ENCODE measurements at regions not wholly inside any gene's neighbourhood (a gene's known extent, or its start where the extent isn't known, plus 50 kb on each side); places are given as distances from the start of the nearest gene placed in this dataset.

DNA sequence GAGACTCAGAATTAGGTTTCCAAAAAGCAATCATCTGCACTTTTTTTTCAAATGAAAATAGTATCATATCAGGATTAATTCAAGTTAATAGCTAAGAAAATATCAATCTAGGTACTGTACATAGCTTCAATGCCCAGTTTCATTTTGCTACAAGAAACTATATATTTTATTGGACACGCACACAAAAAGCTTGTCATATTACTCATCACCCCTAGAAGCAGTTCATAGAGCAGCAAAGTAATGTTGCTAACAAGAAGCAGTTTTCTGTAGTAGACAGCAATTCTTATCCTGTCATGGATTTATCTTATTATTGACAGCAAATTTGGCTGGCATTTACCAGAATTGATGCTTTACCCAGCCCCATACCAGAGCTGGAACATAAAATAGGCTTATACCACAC is 52.3 kb upstream of the LSM6 start:
- TF ChIP-seq POLR2A (IDR thresholded peaks at IDR 0.05) (no peak), POLR2AphosphoS5 (IDR thresholded peaks at IDR 0.05; ENCODE audit: insufficient read depth in 1 of 2, low read depth in 1 of 2) (no peak)
- TF ChIP-seq, protein P1, sequence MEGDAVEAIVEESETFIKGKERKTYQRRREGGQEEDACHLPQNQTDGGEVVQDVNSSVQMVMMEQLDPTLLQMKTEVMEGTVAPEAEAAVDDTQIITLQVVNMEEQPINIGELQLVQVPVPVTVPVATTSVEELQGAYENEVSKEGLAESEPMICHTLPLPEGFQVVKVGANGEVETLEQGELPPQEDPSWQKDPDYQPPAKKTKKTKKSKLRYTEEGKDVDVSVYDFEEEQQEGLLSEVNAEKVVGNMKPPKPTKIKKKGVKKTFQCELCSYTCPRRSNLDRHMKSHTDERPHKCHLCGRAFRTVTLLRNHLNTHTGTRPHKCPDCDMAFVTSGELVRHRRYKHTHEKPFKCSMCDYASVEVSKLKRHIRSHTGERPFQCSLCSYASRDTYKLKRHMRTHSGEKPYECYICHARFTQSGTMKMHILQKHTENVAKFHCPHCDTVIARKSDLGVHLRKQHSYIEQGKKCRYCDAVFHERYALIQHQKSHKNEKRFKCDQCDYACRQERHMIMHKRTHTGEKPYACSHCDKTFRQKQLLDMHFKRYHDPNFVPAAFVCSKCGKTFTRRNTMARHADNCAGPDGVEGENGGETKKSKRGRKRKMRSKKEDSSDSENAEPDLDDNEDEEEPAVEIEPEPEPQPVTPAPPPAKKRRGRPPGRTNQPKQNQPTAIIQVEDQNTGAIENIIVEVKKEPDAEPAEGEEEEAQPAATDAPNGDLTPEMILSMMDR (IDR thresholded peaks at IDR 0.05), result no peak
